Ovary (tissue), 7 donors: ENCODE measurements at regions not wholly inside any gene's neighbourhood (a gene's known extent, or its start where the extent isn't known, plus 50 kb on each side); places are given as distances from the start of the nearest gene placed in this dataset.
"Not testable (repeated sequence)": the region's sequence is repeated elsewhere in the genome, so short reads cannot be mapped to it uniquely, and the experiment has no call there.

Experiments
- DNase-seq, 5 donors: peaks; one replicate each; pipeline ENCODE4 v3.0.0-alpha.2; 2019 to 2020
- H3K27ac ChIP-seq, 2 donors: fragments of 200-600 bp; one replicate each; pipeline versions ENCODE4 v1.5.1 to v1.8.0; 2019 to 2022
- H3K27me3 ChIP-seq: fragments of 200-600 bp; one replicate; pipeline ENCODE4 v1.8.0; 2022
- H3K36me3 ChIP-seq: fragments of 200-600 bp; sonication (generic); one replicate; pipeline ENCODE4 v1.5.1; 2019
- H3K4me1 ChIP-seq: one replicate; pipeline ENCODE4 v1.8.1; 2013; ENCODE audit warnings: mild to moderate bottlenecking, moderate library complexity; ENCODE audit not compliant: insufficient read depth
- H3K4me3 ChIP-seq: fragments of 200-600 bp; sonication (generic); one replicate; pipeline ENCODE4 v1.5.1; 2017
- H3K9me3 ChIP-seq, 2 donors: fragments of 200-600 bp in 1 of 2; sonication (generic) in 1 of 2; one replicate each; pipeline versions ENCODE4 v1.5.1 to v1.8.1; 2013 to 2019; ENCODE audit warnings: mild to moderate bottlenecking in 1 of 2, moderate library complexity in 1 of 2
- CTCF ChIP-seq, 3 donors: fragments of 450-650 bp in 2 of 3; fragments of 200-600 bp in 1 of 3; IDR thresholded peaks; one replicate each; pipeline versions ENCODE4 v1.5.1 to v1.8.0; 2016 to 2022; ENCODE audit warnings: antibody characterized with exemption in 3 of 3, mild to moderate bottlenecking in 1 of 3
- EP300 ChIP-seq: sonication (generic); formaldehyde crosslinking; IDR thresholded peaks from one replicate; pipeline ENCODE4 v1.6.1; 2017; ENCODE audit warnings: antibody characterized with exemption
- POLR2A ChIP-seq: fragments of 450-650 bp; IDR thresholded peaks from one replicate; pipeline ENCODE4 v1.6.1; 2017; ENCODE audit warnings: antibody characterized with exemption, mild to moderate bottlenecking, moderate library complexity
- WGBS, 3 donors: extraction: QIAGEN DNeasy Blood & Tissue Kit in 1 of 3; methylation state at CpG; one replicate each; pipeline versions ENCODE4 v1.1.5 to v1.1.7; 2013 to 2017; 5-methylcytosine and 5-hydroxymethylcytosine counted together
- intact Hi-C, 4 donors: fragments of 100-400 bp; cut with DNase I; formaldehyde crosslinking; loops; one replicate each; pipeline versions ENCODE4 v1.11.0 to v1.15.1; 2022 to 2023
- donor health status: DM: no; HTN: no; CAD: no; lungs with moderate emphysema.
- donor health status: DM: no; HTN: no; CAD: no.
- donor health status: Bipolar disorder and iron deficiency.
- donor health status: DM: no; HTN: no; CAD: no.
- donor health status: DM: yes; HTN: yes; CAD: no.

GRCh38 chr2:7438855-7439254 lies 521.6 kb downstream of the RNF144A start:
- intact Hi-C loops, result no loop called here
- H3K27me3 ChIP-seq, result no peaks in the 10 kb centered on the region
- no peak for DNase-seq
- H3K27ac ChIP-seq, result no peak overlapping the region
- 92 to 97% (median 95%) methylated on average over 1 of the region's 1 CpG for WGBS, 3 donors
- H3K36me3 ChIP-seq, result no peaks in the 10 kb centered on the region
- no peak for TF ChIP-seq EP300
- TF ChIP-seq POLR2A, result no peak
- no peak for TF ChIP-seq CTCF (IDR thresholded peaks at IDR 0.05)
- H3K4me1 ChIP-seq, result no peaks in the 10 kb centered on the region
- H3K9me3 ChIP-seq, result no peaks in the 10 kb centered on the region
- H3K4me3 ChIP-seq, result no peak overlapping the region

- intact Hi-C loops, result no loop called here
Measured at GRCh38 chr2:7440977-7441376, 523.8 kb downstream of the RNF144A start.

GRCh38 chr2:7441841-7442240 lies 524.6 kb downstream of the RNF144A start:
- WGBS, 3 donors, result 78 to 91% (median 79%) methylated on average over 3 of the region's 3 CpGs
- intact Hi-C loops, H3K27ac ChIP-seq: not testable (repeated sequence)

More at GRCh38 chr2:7440977-7441376, 523.8 kb downstream of the RNF144A start:
- no peaks in the 10 kb centered on the region for H3K4me1 ChIP-seq
- no peaks in the 10 kb centered on the region for H3K9me3 ChIP-seq
- DNase-seq, result no peak
- TF ChIP-seq CTCF (IDR thresholded peaks at IDR 0.05), result no peak
- TF ChIP-seq POLR2A, result no peak
- TF ChIP-seq EP300, result no peak
- no peaks in the 10 kb centered on the region for H3K27me3 ChIP-seq
- 74 to 91% (median 85%) methylated on average over 4 of the region's 4 CpGs for WGBS, 3 donors
- no peak overlapping the region for H3K4me3 ChIP-seq
- no peaks in the 10 kb centered on the region for H3K36me3 ChIP-seq
- no peak overlapping the region for H3K27ac ChIP-seq

GRCh38 chr2:7444626-7445025 lies 527.4 kb downstream of the RNF144A start:
- Histone ChIP-seq H3K4me1 (no peaks in the 10 kb centered on the region), H3K9me3 (no peaks in the 10 kb centered on the region), H3K27me3 (no peaks in the 10 kb centered on the region), H3K36me3 (no peaks in the 10 kb centered on the region), H3K4me3 (no peak overlapping the region), H3K27ac (no peak overlapping the region)
- 77 to 86% (median 80%) methylated on average over 4 of the region's 4 CpGs for WGBS, 3 donors
- intact Hi-C loops, result no loop called here
- DNase-seq, result no peak
- TF ChIP-seq POLR2A (no peak), EP300 (no peak)

More at GRCh38 chr2:7441841-7442240, 524.6 kb downstream of the RNF144A start:
- not testable (repeated sequence) for H3K4me1 ChIP-seq, H3K36me3 ChIP-seq, H3K27me3 ChIP-seq, DNase-seq, H3K9me3 ChIP-seq, H3K4me3 ChIP-seq

GRCh38 chr2:7448578-7449264 lies 531.5 kb downstream of the RNF144A start:
- 93 to 95% (median 94%) methylated on average over 11 of the region's 11 CpGs for WGBS, 3 donors
- Histone ChIP-seq H3K36me3 (no peaks in the 10 kb centered on the region), H3K4me3 (no peak overlapping the region), H3K27ac (no peak overlapping the region), H3K9me3 (no peaks in the 10 kb centered on the region), H3K4me1 (no peaks in the 10 kb centered on the region), H3K27me3 (no peaks in the 10 kb centered on the region)
- no peak for DNase-seq
- intact Hi-C loops, result no loop called here
- TF ChIP-seq CTCF (IDR thresholded peaks at IDR 0.05), result no peak
- no peak for TF ChIP-seq POLR2A
- no peak for TF ChIP-seq EP300
